GM10266 (cell line): ENCODE measurements at regions not wholly inside any gene's neighbourhood (a gene's known extent, or its start where the extent isn't known, plus 50 kb on each side); places are given as distances from the start of the nearest gene placed in this dataset.

Experiments
- DNase-seq: peaks from one replicate; pipeline ENCODE4 v3.0.0; 2012; ENCODE audit errors: extremely low spot score
- CTCF ChIP-seq: IDR thresholded peaks from 2 replicates; pipeline ENCODE4 v1.5.1; 2012; ENCODE audit warnings: mild to moderate bottlenecking, low read depth; ENCODE audit not compliant: control insufficient read depth, insufficient read depth; ENCODE audit errors: missing control alignments

DNA sequence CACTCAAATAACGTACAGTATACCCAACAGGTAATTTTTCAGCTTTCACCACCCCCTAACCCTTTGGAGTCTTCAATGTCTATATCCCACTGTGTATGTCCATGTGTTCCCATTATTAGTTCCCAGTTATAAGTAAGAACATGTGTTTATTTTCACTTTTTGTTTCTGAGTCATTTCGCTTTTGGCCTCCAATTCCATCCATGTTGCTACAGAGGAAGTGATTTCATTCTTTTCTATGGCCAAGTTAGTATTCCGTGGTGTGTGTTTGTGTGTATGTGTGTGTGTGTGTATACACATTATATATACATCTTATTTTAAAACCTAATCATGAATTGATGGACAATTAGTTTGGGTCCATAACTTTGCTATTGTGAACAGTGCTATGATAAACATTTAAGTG, 464.4 kb downstream of the CMPK2 start:
- no peak for DNase-seq
- no peak for TF ChIP-seq CTCF

GRCh38 chr2:6408057-6408456, 457.6 kb downstream of the CMPK2 start:
- no peak for TF ChIP-seq CTCF
- DNase-seq = no peak

DNA sequence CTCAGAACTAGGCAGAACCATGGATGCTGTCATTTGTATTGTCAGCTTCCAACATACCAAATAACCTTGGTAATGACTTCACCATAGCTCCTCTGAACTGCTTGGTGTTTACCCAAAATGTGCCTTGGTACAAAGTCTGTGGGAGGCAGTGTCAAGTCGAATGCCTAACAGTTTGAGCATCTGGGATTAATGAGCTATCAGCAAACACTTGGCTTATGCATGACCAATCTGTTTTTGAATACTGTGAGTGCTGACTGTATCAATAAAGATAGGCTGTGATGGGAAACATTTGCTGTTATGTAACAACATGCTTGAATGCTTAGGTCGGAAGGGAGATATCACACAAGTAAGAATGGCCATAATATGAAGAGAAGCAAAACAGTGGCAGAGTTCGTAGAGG, 455.4 kb downstream of the CMPK2 start:
- no peak for DNase-seq
- TF ChIP-seq CTCF = no peak

GRCh38 chr2:6412533-6413091, 453.1 kb downstream of the CMPK2 start:
- DNase-seq = no peak
- no peak for TF ChIP-seq CTCF

DNA sequence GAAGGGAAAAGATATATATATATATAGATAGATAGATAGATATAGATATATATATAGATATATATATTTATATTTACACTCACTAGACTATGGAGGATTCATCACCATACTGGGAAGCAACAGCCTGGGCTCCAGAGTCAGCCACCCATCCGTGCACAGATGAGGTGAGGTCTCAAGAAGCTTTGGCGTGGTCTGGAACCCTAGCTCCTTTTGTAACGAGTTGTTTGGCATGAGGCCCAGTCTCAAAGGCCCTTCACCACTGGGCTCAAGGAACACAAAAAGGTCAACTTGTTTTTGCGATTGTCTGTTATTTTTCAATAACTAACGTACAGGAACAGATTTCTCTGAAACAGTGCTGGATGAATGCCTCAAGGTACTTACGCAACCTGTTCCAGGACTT, 448.7 kb downstream of the CMPK2 start:
- no peak for DNase-seq
- no peak for TF ChIP-seq CTCF

- no peak for TF ChIP-seq CTCF
- DNase-seq = no peak
These were observed 447.4 kb downstream of the CMPK2 start for GRCh38 chr2:6418291-6418690.

GRCh38 chr2:6421138-6421730, 444.5 kb downstream of the CMPK2 start:
- DNase-seq = no peak
- TF ChIP-seq CTCF = no peak
